Left ventricle myocardium inferior (tissue), 1 donor: ENCODE measurements at regions not wholly inside any gene's neighbourhood (a gene's known extent, or its start where the extent isn't known, plus 50 kb on each side); places are given as distances from the start of the nearest gene placed in this dataset.
A peak's percentile ranks its signal among the peaks of the same experiment; 100 is the strongest.

Source experiments
- DNase-seq: peaks from one replicate; pipeline ENCODE4 v3.0.0-alpha.2; 2020
- H3K27ac ChIP-seq: fragments of 200-600 bp; replicated peaks from 2 replicates; pipeline ENCODE4 v1.8.0; 2021
- H3K27me3 ChIP-seq: fragments of 200-600 bp; 2 replicates; pipeline ENCODE4 v1.8.0; 2021; ENCODE audit warnings: low read depth
- H3K36me3 ChIP-seq: fragments of 200-600 bp; 2 replicates; pipeline ENCODE4 v1.8.0; 2021
- H3K4me1 ChIP-seq: fragments of 200-600 bp; 2 replicates; pipeline ENCODE4 v1.8.0; 2021
- H3K4me3 ChIP-seq: fragments of 200-600 bp; 2 replicates; pipeline ENCODE4 v1.8.0; 2021; ENCODE audit warnings: mild to moderate bottlenecking, moderate library complexity
- H3K9me3 ChIP-seq: fragments of 200-600 bp; replicated peaks from 2 replicates; pipeline ENCODE4 v1.8.0; 2021
- intact Hi-C: fragments of 100-400 bp; cut with micrococcal nuclease; formaldehyde crosslinking; loops from one replicate; pipeline ENCODE4 v1.11.0; 2022
- TF ChIP-seq, protein P1 (sequence below): fragments of 200-600 bp; IDR thresholded peaks from 2 replicates; pipeline ENCODE4 v1.8.0; 2021; ENCODE audit warnings: antibody characterized with exemption, mild to moderate bottlenecking, borderline replicate concordance
- donor health status: DM: no; HTN: yes; CAD: no; lungs with severe emphysema.

GRCh38 chr2:71882949-71883472 lies 264.7 kb downstream of the CYP26B1 start:
- TF ChIP-seq, protein P1, sequence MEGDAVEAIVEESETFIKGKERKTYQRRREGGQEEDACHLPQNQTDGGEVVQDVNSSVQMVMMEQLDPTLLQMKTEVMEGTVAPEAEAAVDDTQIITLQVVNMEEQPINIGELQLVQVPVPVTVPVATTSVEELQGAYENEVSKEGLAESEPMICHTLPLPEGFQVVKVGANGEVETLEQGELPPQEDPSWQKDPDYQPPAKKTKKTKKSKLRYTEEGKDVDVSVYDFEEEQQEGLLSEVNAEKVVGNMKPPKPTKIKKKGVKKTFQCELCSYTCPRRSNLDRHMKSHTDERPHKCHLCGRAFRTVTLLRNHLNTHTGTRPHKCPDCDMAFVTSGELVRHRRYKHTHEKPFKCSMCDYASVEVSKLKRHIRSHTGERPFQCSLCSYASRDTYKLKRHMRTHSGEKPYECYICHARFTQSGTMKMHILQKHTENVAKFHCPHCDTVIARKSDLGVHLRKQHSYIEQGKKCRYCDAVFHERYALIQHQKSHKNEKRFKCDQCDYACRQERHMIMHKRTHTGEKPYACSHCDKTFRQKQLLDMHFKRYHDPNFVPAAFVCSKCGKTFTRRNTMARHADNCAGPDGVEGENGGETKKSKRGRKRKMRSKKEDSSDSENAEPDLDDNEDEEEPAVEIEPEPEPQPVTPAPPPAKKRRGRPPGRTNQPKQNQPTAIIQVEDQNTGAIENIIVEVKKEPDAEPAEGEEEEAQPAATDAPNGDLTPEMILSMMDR: no peak
- Histone ChIP-seq H3K4me1 (peaks cover 38% of the 10 kb centered on the region), H3K36me3 (no peaks in the 10 kb centered on the region), H3K27ac (peak overlapping the region; percentile 59), H3K27me3 (no peaks in the 10 kb centered on the region), H3K9me3 (peaks cover 13% of the 10 kb centered on the region), H3K4me3 (no peak overlapping the region)
- DNase-seq: peak; percentile 84
- intact Hi-C loops: no loop called here

- no peaks in the 10 kb centered on the region for H3K36me3 ChIP-seq
- no peaks in the 10 kb centered on the region for H3K27me3 ChIP-seq
- peaks cover 38% of the 10 kb centered on the region for H3K4me1 ChIP-seq
- TF ChIP-seq, protein P1: no peak
- H3K4me3 ChIP-seq: no peak overlapping the region
- intact Hi-C loops: no loop called here
- H3K27ac ChIP-seq: peak overlapping the region; percentile 59
- H3K9me3 ChIP-seq: peaks cover 13% of the 10 kb centered on the region
- no peak for DNase-seq
Measured at GRCh38 chr2:71882236-71882946, 265.3 kb downstream of the CYP26B1 start.

GRCh38 chr2:71880846-71881610 lies 266.6 kb downstream of the CYP26B1 start:
- no peak overlapping the region for H3K4me3 ChIP-seq
- peak; percentile 58 for DNase-seq
- H3K27me3 ChIP-seq: no peaks in the 10 kb centered on the region
- no peak overlapping the region for H3K27ac ChIP-seq
- H3K9me3 ChIP-seq: peaks cover 10% of the 10 kb centered on the region
- TF ChIP-seq, protein P1: no peak
- intact Hi-C loops: no loop called here
- H3K4me1 ChIP-seq: peaks cover 38% of the 10 kb centered on the region
- H3K36me3 ChIP-seq: no peaks in the 10 kb centered on the region

- Histone ChIP-seq H3K27ac (no peak overlapping the region), H3K27me3 (no peaks in the 10 kb centered on the region), H3K36me3 (no peaks in the 10 kb centered on the region), H3K4me1 (peaks cover 38% of the 10 kb centered on the region), H3K9me3 (peaks cover 6% of the 10 kb centered on the region), H3K4me3 (no peak overlapping the region)
- TF ChIP-seq, protein P1: no peak
- intact Hi-C loops: no loop called here
- no peak for DNase-seq
Measured at GRCh38 chr2:71880287-71880686, 267.4 kb downstream of the CYP26B1 start.

GRCh38 chr2:71879509-71880184 lies 268.0 kb downstream of the CYP26B1 start:
- Histone ChIP-seq H3K4me1 (peaks cover 38% of the 10 kb centered on the region), H3K9me3 (peaks cover 4% of the 10 kb centered on the region), H3K27ac (no peak overlapping the region), H3K4me3 (no peak overlapping the region), H3K27me3 (no peaks in the 10 kb centered on the region), H3K36me3 (no peaks in the 10 kb centered on the region)
- TF ChIP-seq, protein P1: no peak
- intact Hi-C loops: no loop called here
- DNase-seq: no peak
